ENCODE measurements at regions not wholly inside any gene's neighbourhood (a gene's known extent, or its start where the extent isn't known, plus 50 kb on each side); places are given as distances from the start of the nearest gene placed in this dataset.

DNA sequence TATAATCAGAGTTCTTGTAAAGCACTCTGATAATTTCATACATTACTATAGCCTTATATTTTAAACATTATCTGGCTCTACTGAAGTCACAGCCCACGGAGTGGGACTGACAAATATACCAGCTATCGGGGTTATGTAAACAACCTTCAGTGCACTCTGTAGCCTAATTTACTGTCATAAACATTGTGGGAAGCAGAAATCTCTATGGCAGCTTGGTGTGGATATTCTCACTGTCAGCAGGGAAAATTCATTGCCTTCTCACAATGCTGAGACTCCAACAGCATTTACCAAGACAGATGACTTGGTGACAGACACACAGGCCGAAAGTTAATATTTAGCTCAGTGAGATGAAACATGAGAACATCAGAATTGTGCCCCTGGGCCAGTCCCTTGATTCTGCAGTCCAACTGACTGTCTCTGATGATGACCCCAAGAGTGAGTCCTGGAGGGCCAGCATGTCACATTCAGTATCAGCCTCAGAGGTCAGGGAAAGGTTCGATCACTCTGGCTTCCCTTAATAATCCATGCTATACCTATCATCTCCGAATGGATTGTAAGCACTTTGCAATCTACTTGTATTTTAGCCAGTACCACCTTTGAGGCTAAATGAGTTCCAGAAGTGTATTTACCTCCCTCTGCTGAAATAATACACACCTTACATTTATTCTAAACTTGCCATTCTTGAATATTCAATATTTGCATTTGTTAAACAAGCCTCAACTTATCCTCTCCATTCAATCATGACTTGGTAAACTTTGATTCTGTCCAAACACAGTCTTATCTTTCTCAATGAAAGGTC, 146.2 kb upstream of the OSR1 start (continued):
- TF ChIP-seq, protein P1, sequence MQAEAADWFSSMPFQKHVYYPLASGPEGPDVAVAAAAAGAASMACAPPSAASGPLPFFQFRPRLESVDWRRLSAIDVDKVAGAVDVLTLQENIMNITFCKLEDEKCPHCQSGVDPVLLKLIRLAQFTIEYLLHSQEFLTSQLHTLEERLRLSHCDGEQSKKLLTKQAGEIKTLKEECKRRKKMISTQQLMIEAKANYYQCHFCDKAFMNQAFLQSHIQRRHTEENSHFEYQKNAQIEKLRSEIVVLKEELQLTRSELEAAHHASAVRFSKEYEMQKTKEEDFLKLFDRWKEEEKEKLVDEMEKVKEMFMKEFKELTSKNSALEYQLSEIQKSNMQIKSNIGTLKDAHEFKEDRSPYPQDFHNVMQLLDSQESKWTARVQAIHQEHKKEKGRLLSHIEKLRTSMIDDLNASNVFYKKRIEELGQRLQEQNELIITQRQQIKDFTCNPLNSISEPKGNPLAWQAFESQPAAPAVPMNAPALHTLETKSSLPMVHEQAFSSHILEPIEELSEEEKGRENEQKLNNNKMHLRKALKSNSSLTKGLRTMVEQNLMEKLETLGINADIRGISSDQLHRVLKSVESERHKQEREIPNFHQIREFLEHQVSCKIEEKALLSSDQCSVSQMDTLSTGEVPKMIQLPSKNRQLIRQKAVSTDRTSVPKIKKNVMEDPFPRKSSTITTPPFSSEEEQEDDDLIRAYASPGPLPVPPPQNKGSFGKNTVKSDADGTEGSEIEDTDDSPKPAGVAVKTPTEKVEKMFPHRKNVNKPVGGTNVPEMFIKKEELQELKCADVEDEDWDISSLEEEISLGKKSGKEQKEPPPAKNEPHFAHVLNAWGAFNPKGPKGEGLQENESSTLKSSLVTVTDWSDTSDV (CRISPR knock-in tag; IDR thresholded peaks at IDR 0.05), result no peak
- TF ChIP-seq SMAD1 (CRISPR knock-in tag; IDR thresholded peaks at IDR 0.05; ENCODE audit: borderline replicate concordance, low read depth) (no peak), SAP130 (CRISPR knock-in tag; IDR thresholded peaks at IDR 0.05; ENCODE audit: low read depth) (peak; percentile 76), MTF1 (CRISPR knock-in tag; IDR thresholded peaks at IDR 0.05) (no peak), SYNCRIP (IDR thresholded peaks at IDR 0.05; ENCODE audit: insufficient read depth, low read depth, low read length) (no peak), ZFX (CRISPR knock-in tag; IDR thresholded peaks at IDR 0.05; ENCODE audit: low read depth) (peak; percentile 39; the same call in 1 of the 2 replicates), ERF (CRISPR knock-in tag; IDR thresholded peaks at IDR 0.05) (peak; percentile 71; the same call in 1 of the 2 replicates), ZNF781 (CRISPR knock-in tag; IDR thresholded peaks at IDR 0.05; ENCODE audit: borderline replicate concordance, not compliant biosample characterization) (no peak), RBFOX2 (IDR thresholded peaks at IDR 0.05; ENCODE audit: low read depth, low read length) (peak; percentile 74), ZNF660 (CRISPR knock-in tag; IDR thresholded peaks at IDR 0.05; ENCODE audit: borderline replicate concordance, low read depth) (no peak), PITX1 (CRISPR knock-in tag; IDR thresholded peaks at IDR 0.05) (peak; percentile 58; the same call in 1 of the 2 replicates), ESRRA (CRISPR knock-in tag; IDR thresholded peaks at IDR 0.05; ENCODE audit: low read depth) (peak; percentile 34; the same call in 1 of the 2 replicates), ASH2L (IDR thresholded peaks at IDR 0.05; ENCODE audit: insufficient read length, low read depth, low read length) (peak; percentile 77), ZNF12 (CRISPR knock-in tag; IDR thresholded peaks at IDR 0.05) (no peak; the same call in 1 of the 2 replicates)
- TF ChIP-seq, protein P2, sequence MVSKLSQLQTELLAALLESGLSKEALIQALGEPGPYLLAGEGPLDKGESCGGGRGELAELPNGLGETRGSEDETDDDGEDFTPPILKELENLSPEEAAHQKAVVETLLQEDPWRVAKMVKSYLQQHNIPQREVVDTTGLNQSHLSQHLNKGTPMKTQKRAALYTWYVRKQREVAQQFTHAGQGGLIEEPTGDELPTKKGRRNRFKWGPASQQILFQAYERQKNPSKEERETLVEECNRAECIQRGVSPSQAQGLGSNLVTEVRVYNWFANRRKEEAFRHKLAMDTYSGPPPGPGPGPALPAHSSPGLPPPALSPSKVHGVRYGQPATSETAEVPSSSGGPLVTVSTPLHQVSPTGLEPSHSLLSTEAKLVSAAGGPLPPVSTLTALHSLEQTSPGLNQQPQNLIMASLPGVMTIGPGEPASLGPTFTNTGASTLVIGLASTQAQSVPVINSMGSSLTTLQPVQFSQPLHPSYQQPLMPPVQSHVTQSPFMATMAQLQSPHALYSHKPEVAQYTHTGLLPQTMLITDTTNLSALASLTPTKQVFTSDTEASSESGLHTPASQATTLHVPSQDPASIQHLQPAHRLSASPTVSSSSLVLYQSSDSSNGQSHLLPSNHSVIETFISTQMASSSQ (IDR thresholded peaks at IDR 0.05; ENCODE audit: low read depth), result peak; percentile 97
- TF ChIP-seq, protein P2 (CRISPR knock-in tag; IDR thresholded peaks at IDR 0.05; ENCODE audit: borderline replicate concordance), result peak; percentile 99
- TF ChIP-seq, protein P3, sequence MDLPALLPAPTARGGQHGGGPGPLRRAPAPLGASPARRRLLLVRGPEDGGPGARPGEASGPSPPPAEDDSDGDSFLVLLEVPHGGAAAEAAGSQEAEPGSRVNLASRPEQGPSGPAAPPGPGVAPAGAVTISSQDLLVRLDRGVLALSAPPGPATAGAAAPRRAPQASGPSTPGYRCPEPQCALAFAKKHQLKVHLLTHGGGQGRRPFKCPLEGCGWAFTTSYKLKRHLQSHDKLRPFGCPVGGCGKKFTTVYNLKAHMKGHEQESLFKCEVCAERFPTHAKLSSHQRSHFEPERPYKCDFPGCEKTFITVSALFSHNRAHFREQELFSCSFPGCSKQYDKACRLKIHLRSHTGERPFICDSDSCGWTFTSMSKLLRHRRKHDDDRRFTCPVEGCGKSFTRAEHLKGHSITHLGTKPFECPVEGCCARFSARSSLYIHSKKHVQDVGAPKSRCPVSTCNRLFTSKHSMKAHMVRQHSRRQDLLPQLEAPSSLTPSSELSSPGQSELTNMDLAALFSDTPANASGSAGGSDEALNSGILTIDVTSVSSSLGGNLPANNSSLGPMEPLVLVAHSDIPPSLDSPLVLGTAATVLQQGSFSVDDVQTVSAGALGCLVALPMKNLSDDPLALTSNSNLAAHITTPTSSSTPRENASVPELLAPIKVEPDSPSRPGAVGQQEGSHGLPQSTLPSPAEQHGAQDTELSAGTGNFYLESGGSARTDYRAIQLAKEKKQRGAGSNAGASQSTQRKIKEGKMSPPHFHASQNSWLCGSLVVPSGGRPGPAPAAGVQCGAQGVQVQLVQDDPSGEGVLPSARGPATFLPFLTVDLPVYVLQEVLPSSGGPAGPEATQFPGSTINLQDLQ (CRISPR knock-in tag; IDR thresholded peaks at IDR 0.05), result no peak

Measured in HepG2 (cell line).